AML-193 (cell line): ENCODE measurements at regions not wholly inside any gene's neighbourhood (a gene's known extent, or its start where the extent isn't known, plus 50 kb on each side); places are given as distances from the start of the nearest gene placed in this dataset.

Experiments used
- DNase-seq, 2 experiments: peaks; one replicate each; lab custom pipeline; 2025; lab: John Stamatoyannopoulos, UW

DNA sequence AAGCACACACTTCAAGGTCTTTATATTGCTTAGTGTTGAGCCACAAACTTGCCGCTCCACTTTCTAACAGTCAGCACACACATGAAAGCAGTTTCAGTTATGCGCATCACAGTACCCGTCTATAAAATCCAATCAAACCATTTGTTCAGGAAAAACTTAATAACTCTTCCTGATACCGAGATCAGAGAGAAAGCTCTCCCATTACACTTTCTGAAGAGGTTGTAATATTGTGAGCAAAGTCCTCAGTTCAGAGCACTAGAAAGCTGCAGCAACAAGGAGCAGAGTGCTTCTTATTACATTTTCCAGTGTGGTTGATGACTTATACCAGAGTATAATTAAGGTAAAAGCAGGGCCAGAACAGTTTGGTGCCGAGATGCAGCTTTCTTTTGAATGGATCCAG, 102.8 kb upstream of the F3 start:
- DNase-seq, result no peak

- no peak for DNase-seq
Measured at GRCh38 chr1:94643819-94644218, 102.3 kb upstream of the F3 start.

- DNase-seq, result no peak
Measured at GRCh38 chr1:94642617-94643321, 101.2 kb upstream of the F3 start.

- DNase-seq, result no peak
Measured at GRCh38 chr1:94641990-94642389, 100.4 kb upstream of the F3 start.

DNA sequence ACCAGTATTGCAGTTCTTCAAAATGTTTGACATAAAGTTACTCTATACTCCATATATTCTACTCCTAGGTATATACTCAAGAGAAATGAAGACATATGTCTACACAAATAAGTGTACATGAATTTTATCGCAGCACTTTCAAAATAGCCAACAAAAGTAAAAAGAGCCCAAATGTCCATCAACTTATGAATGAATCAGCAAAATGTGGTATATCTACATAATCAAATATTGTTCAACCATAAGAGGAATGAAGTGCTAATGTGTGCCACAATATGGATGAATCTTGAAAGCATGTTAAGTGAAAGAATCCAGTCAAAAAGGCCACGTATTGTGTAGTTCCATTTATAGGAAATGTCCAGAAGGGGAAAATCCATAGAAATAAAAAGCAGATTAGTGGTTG, 98.6 kb upstream of the F3 start:
- DNase-seq, result no peak

DNA sequence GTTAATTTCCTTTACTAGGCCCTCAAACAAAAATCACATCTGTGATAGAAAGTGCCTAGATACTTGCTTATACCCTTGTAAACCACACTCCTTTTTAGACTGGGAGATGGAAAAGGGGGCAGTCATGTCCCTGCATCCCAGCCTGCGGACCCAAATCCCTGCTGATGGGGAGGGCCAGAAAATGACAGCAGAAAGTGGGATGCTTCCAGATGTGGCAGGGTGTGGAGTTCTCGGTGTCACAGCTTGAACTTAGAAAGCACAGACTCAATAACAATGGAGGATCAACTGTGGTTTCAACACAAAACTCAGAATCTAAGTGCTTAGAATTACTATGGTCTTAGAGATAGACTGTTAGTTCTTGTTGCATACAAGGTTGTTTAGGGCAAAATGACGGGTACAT, 95.6 kb upstream of the F3 start:
- no peak for DNase-seq

DNA sequence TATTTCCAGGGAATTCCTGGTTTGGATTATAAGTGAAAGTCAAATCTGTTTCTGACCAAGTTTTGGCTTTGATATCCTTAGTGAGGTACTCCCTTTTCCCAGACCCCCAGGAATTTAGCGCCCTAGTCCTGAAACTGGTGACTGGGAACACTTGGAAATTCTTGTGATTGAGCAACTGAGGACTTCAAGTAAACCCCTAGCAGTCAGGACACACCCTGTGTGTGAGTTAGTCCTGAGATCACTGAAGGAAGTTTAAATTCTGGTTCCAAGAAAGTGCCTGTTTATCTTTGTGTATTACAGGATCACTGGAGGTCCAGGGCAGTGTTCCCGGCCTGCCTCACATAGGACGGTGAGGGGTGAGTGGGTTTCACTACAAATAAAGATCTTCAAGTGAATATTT, 95.1 kb upstream of the F3 start:
- no peak for DNase-seq

- no peak for DNase-seq
Measured at GRCh38 chr1:94636100-94636499, 94.5 kb upstream of the F3 start.

- DNase-seq, result no peak
Measured at GRCh38 chr1:94634977-94635416, 93.4 kb upstream of the F3 start.

DNA sequence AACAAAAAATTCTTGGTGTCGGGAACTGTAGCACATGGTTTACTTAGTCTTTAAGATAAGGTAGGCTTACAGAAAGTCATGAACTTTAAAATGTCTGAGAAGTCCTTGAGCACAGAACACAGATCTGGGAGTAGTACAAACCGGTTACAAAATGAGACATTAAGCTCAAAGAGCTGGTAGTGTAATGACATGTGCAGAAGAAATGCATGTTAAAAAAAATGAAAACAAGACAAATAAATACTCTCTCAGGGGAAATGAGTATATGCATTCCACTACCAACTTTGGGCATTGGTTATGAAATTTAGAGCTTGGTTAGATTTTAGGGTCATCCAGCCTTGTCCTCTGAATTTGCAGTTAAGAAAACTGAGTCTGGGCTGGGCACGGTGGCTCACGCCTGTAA, 91.5 kb upstream of the F3 start:
- DNase-seq, result no peak

GRCh38 chr1:94629259-94630181, 88.0 kb upstream of the F3 start:
- no peak for DNase-seq

GRCh38 chr1:94628499-94628843, 86.9 kb upstream of the F3 start:
- DNase-seq, result no peak

GRCh38 chr1:94627771-94628498, 86.4 kb upstream of the F3 start:
- no peak for DNase-seq

- DNase-seq, result no peak
Measured at GRCh38 chr1:94624203-94624602, 82.6 kb upstream of the F3 start.

DNA sequence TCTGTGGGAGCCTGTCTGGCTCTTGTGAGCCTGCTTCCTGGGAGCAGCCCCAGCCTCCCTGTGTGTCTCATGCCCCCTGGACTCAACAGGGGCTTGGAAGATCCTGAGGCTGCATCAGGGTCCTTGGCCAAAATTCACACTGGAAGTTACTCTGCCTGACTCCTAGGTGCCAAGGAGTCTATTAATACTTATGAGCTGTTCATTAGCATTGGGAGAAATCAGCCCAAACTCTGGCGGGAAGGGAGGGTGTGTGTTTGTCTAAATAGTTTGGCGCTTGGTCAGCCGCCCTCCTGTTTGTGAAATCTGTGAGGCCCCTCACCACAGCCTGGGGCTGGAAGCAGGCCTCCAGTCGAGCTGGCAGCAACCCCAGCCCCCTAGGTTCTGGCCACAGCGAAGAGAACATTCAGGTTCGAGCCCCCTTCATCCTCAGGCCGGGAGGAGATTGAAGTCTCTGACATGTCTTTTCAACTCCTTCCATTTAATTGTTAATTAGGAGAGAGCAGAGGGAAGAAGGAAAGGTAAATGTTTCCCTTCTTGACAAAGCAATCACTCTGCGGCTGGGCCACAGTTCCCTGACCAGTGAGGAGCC, 82.1 kb upstream of the F3 start:
- DNase-seq, result no peak

DNA sequence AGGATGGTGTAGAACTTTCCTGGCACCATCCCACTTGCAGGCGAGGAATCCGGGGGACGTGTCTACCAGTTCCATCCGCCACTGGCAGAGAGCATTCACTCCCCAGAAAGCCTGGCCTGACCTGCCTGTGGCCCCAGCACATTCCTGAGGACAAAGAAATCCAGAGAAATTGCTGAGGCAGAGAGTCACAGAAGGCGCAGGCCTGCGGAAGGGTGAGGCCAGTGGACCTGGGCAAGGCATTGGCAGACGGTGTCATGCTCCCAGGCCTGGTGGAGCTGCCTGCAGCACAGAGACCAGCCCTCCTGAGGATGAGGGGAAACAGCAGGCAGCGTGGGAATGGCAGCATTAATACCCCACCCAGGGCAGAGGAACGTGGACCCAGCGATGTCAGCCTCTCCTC, 81.2 kb upstream of the F3 start:
- no peak for DNase-seq

DNA sequence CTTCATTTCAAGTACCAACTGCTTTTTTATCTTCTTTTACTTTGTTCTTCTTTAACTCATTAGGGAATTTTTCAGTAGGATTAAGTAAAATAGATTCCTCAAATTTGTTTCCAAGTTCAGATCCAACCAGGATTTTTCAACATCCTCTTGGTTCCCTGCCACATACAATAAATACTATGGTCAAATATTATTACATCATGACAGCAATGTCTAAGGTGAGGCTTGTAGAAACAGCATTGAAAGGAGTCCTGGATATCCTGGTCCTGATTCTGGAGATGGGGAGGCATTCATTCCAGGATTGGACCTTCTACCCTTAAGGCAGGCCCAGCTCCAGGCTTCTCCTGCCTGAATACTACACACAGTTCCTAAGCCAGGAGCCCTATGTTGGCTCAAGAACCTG, 80.2 kb upstream of the F3 start:
- DNase-seq, result no peak

GRCh38 chr1:94621395-94621794, 79.8 kb upstream of the F3 start:
- DNase-seq, result no peak

DNA sequence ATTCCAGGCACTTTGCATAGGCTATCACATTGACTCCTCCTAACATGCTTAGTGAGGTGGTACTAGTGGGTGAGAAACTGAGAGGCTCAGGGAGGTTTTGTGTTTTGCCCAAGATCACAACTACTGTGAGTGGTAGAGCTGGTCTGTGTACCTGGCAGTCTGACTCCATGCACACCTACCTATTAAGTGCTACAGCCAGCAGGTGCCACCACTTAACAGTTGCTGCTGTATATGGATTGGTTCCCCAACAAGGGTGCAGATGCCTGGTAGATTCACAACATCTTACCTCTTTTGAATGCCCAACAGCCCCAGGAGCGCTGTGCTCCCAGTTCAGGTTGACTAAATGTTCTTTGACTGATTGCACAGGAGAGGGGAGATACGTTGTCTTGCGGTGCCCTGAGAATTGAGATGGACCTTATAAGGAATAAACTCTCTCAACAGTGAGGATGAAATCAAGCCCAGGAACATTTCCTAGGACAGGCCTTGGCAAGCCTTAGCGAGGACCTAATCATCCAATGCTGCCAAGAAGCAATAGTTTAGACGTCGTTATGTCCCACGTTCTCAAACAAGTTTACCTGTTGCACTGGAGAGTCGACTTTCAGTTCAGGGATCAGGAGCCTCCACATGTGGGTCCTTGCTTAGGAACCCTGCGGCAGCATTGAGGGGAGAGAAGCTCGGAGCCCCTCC, 78.9 kb upstream of the F3 start:
- no peak for DNase-seq

DNA sequence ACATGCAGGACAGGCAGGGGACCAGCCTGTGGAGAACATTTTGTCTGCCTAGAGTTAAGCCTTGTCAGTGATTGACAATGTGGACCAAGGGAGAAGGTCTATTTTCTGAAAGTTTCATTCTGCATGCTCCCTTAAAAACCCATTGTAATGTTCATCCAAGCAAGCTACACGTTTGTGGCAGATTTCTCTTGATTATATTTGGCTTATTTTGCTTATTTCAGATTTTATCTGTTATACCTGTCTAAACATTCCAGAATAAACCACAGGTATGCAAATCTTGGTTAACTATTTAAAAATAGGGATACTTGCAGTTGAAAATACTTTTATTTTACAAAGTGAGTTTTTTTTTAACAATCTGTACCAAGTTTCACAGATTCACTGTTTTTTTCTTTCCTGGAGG, 78.2 kb upstream of the F3 start:
- DNase-seq, result no peak

- DNase-seq, result no peak
Measured at GRCh38 chr1:94617957-94618739, 76.6 kb upstream of the F3 start.
